Aorta (tissue), 5 donors: ENCODE measurements at regions not wholly inside any gene's neighbourhood (a gene's known extent, or its start where the extent isn't known, plus 50 kb on each side); places are given as distances from the start of the nearest gene placed in this dataset.

Experiments used
- ATAC-seq: fragments of 200-7000 bp; cut with Tn5 transposase; one replicate; pipeline ENCODE4 v1.9.1; 2022; ENCODE audit warnings: moderate library complexity; ENCODE audit not compliant: low FRiP score
- DNase-seq, 2 donors: peaks; one replicate each; pipeline ENCODE4 v3.0.0-alpha.2; 2020
- H3K27ac ChIP-seq, 2 donors: one replicate each; pipeline ENCODE4 v1.5.1; 2013; ENCODE audit warnings: low read length in 2 of 2, mild to moderate bottlenecking in 2 of 2, moderate library complexity in 2 of 2, control low read depth in 1 of 2, inconsistent platforms in 1 of 2, low read depth in 1 of 2
- H3K27me3 ChIP-seq, 2 donors: one replicate each; pipeline ENCODE4 v1.6.1; 2013; ENCODE audit warnings: control low read depth in 1 of 2, low read length in 1 of 2, mild to moderate bottlenecking in 1 of 2, moderate library complexity in 1 of 2; ENCODE audit not compliant: insufficient read depth in 2 of 2, control insufficient read depth in 1 of 2
- H3K36me3 ChIP-seq, 2 donors: one replicate each; pipeline ENCODE4 v1.6.1; 2013; ENCODE audit warnings: control low read depth in 1 of 2, low read length in 1 of 2, mild to moderate bottlenecking in 1 of 2; ENCODE audit not compliant: insufficient read depth in 2 of 2, control insufficient read depth in 1 of 2
- H3K4me1 ChIP-seq, 2 donors: one replicate each; pipeline ENCODE4 v1.6.1; 2013; ENCODE audit warnings: low read length in 2 of 2, control low read depth in 1 of 2, mild to moderate bottlenecking in 1 of 2, moderate library complexity in 1 of 2; ENCODE audit not compliant: insufficient read depth in 2 of 2, control insufficient read depth in 1 of 2
- H3K4me3 ChIP-seq, 2 donors: one replicate each; pipeline ENCODE4 v1.5.1; 2013; ENCODE audit warnings: low read length in 2 of 2, control low read depth in 1 of 2, mild to moderate bottlenecking in 1 of 2
- H3K9me3 ChIP-seq: one replicate; pipeline ENCODE4 v1.6.1; 2013; ENCODE audit warnings: mild to moderate bottlenecking, low read length; ENCODE audit not compliant: control insufficient read depth
- WGBS, 2 donors: extraction: QIAGEN DNeasy Blood & Tissue Kit; methylation state at CpG; one replicate each; pipeline ENCODE4 v1.1.7; 2013; 5-methylcytosine and 5-hydroxymethylcytosine counted together
- intact Hi-C, 2 donors: fragments of 100-400 bp; cut with DNase I; formaldehyde crosslinking; loops; one replicate each; pipeline versions ENCODE4 v1.14.2 to v1.15.0; 2022
- donor health status: healthy with polysubstance abuse.
- donor health status: Bipolar disorder and iron deficiency.
- donor health status: DM: no; HTN: no; CAD: no.
- donor health status: DM: no; HTN: no; CAD: no.
- donor health status: DM: yes; HTN: yes; CAD: no.

DNA sequence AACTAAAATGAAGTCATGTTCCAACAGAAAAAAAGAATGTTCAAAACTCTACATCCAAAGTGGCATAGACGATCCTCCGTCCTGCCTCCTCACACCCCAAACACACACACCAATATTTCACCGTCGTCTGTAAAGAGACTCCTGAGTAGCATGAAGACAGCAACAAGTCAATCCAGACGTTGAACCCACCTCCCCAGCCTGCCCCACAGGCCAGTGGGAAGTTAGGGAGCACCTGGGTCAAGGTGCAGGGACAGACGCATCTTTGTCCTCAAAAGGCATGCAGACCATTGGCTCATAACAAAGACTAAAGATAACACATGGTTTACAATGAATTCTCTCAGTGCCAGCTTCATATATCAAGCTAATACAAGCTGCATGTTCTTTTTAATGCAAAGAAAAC is 396.5 kb downstream of the TCERG1L start:
- DNase-seq: no peak
- no peak for ATAC-seq
- Histone ChIP-seq H3K36me3 (no peaks in the 10 kb centered on the region), H3K27ac (no peak overlapping the region), H3K9me3 (peaks cover 8% of the 10 kb centered on the region), H3K27me3 (no peaks in the 10 kb centered on the region), H3K4me1 (no peaks in the 10 kb centered on the region), H3K4me3 (no peak overlapping the region)
- intact Hi-C loops: no loop called here
- WGBS, 2 donors: 68 to 76% methylated on average over 6 of the region's 6 CpGs

DNA sequence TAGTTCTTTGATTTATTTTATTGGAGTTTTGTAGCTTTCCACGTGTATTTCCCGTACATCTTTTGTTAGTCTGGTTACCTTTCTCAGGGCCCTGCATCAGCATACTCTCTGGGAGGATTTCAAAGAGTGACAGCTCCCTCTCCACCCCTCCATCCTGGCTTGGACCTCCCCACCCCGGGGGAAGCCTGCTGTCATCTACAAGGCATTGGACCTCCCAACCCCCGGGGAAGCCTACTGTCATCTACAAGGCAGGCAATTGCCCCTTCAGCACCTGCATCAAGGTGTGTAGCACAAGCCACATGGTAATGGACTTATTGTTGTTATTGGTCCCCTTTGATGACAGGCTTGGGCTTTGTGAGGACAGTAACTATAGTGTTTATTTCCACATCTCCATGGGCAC is 390.1 kb downstream of the TCERG1L start:
- Histone ChIP-seq H3K9me3 (peaks cover 5% of the 10 kb centered on the region), H3K4me1 (no peaks in the 10 kb centered on the region), H3K4me3 (no peak overlapping the region), H3K27me3 (no peaks in the 10 kb centered on the region), H3K27ac (no peak overlapping the region), H3K36me3 (no peaks in the 10 kb centered on the region)
- ATAC-seq (no peak), DNase-seq (no peak)
- WGBS, 2 donors: 67 to 73% methylated on average over 4 of the region's 4 CpGs
- intact Hi-C loops: no loop called here

DNA sequence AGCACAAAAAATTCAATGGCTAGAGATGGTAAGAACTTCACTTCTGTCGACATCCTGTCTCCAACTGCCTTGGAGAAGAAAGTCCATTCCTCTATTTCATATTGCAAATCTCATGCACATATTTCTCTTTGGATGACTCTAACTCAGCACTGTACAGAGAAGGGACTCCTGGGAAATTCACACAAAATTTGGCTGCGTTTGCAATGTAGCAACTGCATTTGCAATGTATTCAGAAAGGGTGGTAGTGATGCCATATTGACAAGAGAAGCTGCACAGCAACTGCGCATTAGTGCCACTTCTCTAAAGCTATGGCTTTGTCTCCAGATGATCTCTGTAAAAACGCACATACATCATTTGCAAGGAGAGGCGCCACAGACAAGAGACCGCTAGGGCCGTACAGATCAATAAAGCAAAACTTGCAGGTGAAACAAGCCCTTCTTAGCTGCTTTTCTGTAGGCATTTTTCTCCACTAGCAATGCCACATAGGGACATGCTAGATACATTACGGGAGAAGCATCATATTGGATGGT is 389.5 kb downstream of the TCERG1L start:
- intact Hi-C loops: no loop called here
- DNase-seq (no peak), ATAC-seq (no peak)
- WGBS, 2 donors: 83 to 87% methylated on average over 8 of the region's 8 CpGs
- no peak overlapping the region for H3K27ac ChIP-seq
- H3K4me3 ChIP-seq: no peak overlapping the region
- no peaks in the 10 kb centered on the region for H3K27me3 ChIP-seq
- H3K36me3 ChIP-seq: no peaks in the 10 kb centered on the region
- H3K4me1 ChIP-seq: no peaks in the 10 kb centered on the region
- peaks cover 3% of the 10 kb centered on the region for H3K9me3 ChIP-seq

DNA sequence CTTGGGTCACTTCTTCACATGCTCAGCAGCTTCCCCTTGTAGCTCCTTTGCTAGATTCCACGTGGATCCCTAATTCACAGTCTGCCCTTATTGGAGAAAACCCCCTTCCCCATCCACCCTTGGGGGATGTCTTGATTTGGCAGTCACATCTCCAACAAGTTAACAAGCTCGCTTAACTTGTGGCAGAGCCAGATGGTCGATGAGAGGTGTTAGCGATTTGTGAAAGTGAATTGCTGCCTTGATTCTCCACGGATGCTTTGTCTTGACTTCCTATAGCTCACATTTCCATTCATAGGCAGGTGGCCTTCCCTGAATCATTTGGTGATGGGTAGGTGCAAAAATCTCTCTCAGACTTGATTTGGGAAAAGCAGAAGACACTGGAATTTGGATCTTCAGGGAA is 387.9 kb downstream of the TCERG1L start:
- 51 to 52% methylated on average over 5 of the region's 5 CpGs for WGBS, 2 donors
- H3K9me3 ChIP-seq: no peaks in the 10 kb centered on the region
- no peak overlapping the region for H3K4me3 ChIP-seq
- no peaks in the 10 kb centered on the region for H3K27me3 ChIP-seq
- DNase-seq (no peak), ATAC-seq (no peak)
- no peaks in the 10 kb centered on the region for H3K36me3 ChIP-seq
- intact Hi-C loops: no loop called here
- no peaks in the 10 kb centered on the region for H3K4me1 ChIP-seq
- H3K27ac ChIP-seq: no peak overlapping the region

DNA sequence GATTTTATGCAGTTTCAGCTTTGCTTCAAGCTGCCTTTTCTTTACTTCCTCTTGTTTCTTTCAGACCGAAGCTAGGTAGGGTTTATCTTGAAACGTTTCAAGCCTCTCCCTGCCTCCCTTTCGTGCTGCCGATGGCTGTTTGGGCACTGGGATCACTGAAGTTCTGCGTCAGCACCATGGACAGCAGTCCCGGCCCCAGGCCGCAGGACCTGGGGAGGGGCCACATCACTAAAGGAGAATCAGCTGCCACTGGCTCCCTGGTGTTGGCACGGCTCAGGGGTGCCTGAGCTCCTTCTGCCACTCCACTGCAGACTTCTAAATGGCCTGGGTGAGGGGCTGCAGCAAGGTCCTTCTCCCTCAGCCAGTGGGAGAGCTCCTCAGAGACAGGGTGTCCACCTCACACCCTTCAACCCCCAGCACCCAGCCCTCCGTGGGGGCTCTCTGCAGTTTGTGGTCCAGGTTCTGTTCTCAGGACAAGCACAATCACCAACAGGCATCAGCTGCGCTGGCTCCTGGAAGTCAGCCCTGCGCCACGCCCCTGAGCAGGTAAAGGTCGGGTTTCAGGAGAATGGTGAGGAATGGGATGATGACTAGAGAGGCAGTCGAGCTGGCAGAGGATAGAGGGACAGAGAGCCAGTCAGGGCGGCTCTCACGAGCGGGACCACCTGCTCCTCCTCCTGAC is 387.2 kb downstream of the TCERG1L start:
- ATAC-seq (no peak), DNase-seq (no peak)
- WGBS, 2 donors: 31 to 33% methylated on average over 17 of the region's 17 CpGs
- H3K27me3 ChIP-seq: no peaks in the 10 kb centered on the region
- no peak overlapping the region for H3K4me3 ChIP-seq
- intact Hi-C loops: no loop called here
- no peak overlapping the region for H3K27ac ChIP-seq
- no peaks in the 10 kb centered on the region for H3K4me1 ChIP-seq
- no peaks in the 10 kb centered on the region for H3K36me3 ChIP-seq
- no peaks in the 10 kb centered on the region for H3K9me3 ChIP-seq

DNA sequence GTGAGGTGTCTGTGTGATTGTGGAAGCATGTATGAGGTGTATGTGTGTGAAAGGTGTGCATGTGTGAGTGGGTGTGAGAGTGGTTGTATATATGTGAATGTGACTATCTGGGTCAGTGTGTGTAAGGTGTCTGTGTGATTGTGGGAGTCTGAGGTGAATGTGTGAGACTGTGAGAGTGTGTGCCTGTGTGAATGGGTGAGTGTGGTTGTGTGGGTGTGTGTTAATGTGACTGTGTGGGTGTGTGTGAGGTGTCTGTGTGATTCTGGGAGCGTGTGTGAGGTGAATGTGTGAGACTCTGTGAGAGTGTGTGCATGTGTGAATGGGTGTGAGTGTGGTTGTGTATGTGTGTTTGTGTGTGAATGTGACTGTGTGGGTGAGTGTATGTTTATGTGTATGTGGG is 385.1 kb downstream of the TCERG1L start:
- H3K27ac ChIP-seq: no peak overlapping the region
- no peaks in the 10 kb centered on the region for H3K27me3 ChIP-seq
- intact Hi-C loops: no loop called here
- ATAC-seq (no peak), DNase-seq (no peak)
- WGBS, 2 donors: 94 to 95% methylated on average over 1 of the region's 1 CpG
- no peaks in the 10 kb centered on the region for H3K9me3 ChIP-seq
- H3K4me3 ChIP-seq: no peak overlapping the region
- no peaks in the 10 kb centered on the region for H3K36me3 ChIP-seq
- no peaks in the 10 kb centered on the region for H3K4me1 ChIP-seq

DNA sequence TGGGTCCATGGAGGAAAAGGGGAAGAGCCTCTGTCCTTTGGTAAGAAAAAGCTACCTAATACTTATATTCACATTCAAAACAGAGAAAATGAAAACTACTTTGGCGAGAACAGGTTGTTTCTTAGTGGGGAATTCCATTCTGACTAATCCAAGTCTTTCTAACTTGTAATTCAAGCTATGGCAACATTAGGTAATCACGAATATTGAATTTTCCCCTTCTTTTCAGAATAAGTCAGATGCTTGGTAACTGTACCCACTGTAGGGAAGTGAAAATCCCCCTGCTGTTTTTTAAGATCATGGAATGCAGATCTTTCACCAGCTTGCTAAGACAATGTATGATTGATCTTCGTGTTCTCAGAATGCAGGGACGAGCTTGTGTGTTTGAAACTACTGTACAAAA is 384.4 kb downstream of the TCERG1L start:
- H3K27me3 ChIP-seq: no peaks in the 10 kb centered on the region
- DNase-seq (no peak), ATAC-seq (no peak)
- H3K36me3 ChIP-seq: no peaks in the 10 kb centered on the region
- no peaks in the 10 kb centered on the region for H3K9me3 ChIP-seq
- intact Hi-C loops: no loop called here
- no peaks in the 10 kb centered on the region for H3K4me1 ChIP-seq
- no peak overlapping the region for H3K4me3 ChIP-seq
- no peak overlapping the region for H3K27ac ChIP-seq
- 50 to 52% methylated on average over 4 of the region's 4 CpGs for WGBS, 2 donors

DNA sequence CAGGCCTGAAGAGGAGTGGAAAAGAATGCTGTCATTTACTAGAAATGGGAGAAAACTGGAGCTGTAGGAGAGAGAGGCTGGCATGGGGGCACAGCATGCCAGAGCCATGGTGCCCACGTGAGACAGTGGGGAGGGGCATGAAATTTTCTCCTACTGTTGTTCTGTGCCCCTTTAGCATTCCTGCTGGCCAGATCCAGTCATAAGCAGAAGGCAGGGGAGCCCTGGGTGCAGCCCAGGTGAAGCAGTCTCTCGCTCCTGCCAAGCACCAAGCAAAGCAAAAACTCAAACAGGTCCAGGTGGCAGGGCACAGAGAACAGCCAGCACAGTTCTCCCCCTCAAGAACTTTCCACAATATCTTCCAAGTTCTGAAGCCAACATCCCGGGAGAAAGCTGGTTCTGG is 383.2 kb downstream of the TCERG1L start:
- WGBS, 2 donors: 57 to 68% methylated on average over 3 of the region's 3 CpGs
- no peak overlapping the region for H3K27ac ChIP-seq
- intact Hi-C loops: no loop called here
- no peaks in the 10 kb centered on the region for H3K27me3 ChIP-seq
- H3K9me3 ChIP-seq: no peaks in the 10 kb centered on the region
- DNase-seq (no peak), ATAC-seq (no peak)
- no peak overlapping the region for H3K4me3 ChIP-seq
- H3K4me1 ChIP-seq: no peaks in the 10 kb centered on the region
- no peaks in the 10 kb centered on the region for H3K36me3 ChIP-seq

DNA sequence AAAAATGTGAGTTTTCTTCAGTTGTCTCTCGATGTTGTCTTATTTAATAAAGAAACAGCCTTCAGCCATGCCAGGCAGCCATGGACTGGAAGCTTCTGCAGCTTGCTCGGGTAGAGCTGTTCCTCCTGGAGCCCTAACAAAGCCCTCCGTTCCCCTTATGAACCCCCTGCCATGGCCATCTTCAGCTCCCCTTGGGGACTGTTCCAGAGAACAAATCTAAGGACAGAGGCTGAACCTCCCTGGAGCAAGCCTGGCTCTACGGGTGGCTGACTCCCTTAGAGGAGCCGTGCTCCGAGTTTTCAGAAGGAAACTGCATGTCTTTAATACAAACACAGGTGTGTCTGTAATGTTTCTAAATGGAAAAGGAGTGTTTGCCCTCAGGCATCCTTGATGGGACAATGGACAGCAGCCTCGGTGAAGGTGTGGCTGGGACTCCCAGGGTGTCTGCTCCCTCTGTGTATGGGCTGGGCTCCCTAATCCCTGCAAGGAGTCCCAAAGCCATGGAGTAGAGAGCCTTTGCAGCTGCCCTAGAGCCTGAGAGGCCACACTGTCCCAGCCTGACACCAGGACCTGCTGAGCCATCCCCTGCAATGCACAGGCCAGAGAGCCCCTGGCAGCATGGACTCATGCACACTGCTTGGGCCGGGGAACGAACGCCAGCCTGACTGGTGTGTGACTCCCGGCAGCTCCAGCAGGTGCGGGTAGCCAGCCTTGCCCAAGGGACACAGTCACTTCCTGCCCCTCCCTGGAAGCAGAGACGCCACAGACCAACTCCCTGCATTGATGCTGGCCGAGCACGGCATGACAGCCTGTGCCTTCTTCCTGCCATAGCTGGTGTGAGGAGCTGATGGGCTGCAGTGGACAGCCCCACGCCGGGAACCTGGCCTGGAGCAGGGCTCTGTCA is 381.8 kb downstream of the TCERG1L start:
- peak; percentile 20 for ATAC-seq
- 77 to 78% methylated on average over 17 of the region's 17 CpGs for WGBS, 2 donors
- Histone ChIP-seq H3K4me3 (no peak overlapping the region), H3K4me1 (no peaks in the 10 kb centered on the region), H3K27ac (no peak overlapping the region), H3K27me3 (no peaks in the 10 kb centered on the region), H3K9me3 (no peaks in the 10 kb centered on the region), H3K36me3 (no peaks in the 10 kb centered on the region)
- DNase-seq: no peak
- intact Hi-C loops: no loop called here
